ENCODE measurements at regions not wholly inside any gene's neighbourhood (a gene's known extent, or its start where the extent isn't known, plus 50 kb on each side); places are given as distances from the start of the nearest gene placed in this dataset.

DNA sequence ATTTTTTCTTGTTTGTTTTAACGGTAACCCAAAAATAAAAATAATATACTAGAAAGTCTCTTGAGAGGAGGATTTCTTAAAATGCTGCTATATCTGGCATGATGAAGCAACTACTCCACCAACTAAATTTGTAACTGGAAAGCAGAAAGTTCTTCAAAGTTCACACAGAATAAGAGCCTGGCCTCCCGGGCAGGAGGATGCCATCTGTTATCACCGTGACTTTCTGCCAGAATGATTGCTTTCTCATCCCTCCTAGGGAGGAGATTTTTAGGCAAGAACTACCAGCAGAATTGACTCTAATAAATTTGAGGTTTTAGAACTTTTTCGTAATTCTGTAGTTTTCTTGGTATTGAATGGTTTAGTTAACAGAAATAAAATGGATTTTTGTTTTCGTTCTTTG is 464.6 kb upstream of the ACTBL2 start:
- Histone ChIP-seq H3K4me3 (ENCODE audit: low read depth, low read length) (no peak overlapping the region), H3K27me3 (ENCODE audit: control insufficient read depth, insufficient read depth, low read length) (no peaks in the 10 kb centered on the region), H3K9me3 (ENCODE audit: control insufficient read depth, insufficient read depth, low read length) (no peaks in the 10 kb centered on the region), H3K27ac (ENCODE audit: low read depth, low read length) (no peak overlapping the region)
- DNase-seq (ENCODE audit: low read depth, low spot score) = no peak
- TF ChIP-seq, protein P1, sequence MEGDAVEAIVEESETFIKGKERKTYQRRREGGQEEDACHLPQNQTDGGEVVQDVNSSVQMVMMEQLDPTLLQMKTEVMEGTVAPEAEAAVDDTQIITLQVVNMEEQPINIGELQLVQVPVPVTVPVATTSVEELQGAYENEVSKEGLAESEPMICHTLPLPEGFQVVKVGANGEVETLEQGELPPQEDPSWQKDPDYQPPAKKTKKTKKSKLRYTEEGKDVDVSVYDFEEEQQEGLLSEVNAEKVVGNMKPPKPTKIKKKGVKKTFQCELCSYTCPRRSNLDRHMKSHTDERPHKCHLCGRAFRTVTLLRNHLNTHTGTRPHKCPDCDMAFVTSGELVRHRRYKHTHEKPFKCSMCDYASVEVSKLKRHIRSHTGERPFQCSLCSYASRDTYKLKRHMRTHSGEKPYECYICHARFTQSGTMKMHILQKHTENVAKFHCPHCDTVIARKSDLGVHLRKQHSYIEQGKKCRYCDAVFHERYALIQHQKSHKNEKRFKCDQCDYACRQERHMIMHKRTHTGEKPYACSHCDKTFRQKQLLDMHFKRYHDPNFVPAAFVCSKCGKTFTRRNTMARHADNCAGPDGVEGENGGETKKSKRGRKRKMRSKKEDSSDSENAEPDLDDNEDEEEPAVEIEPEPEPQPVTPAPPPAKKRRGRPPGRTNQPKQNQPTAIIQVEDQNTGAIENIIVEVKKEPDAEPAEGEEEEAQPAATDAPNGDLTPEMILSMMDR (IDR thresholded peaks at IDR 0.05; ENCODE audit: low read depth, low read length) = no peak
- CTCF ChIA-PET = no interaction called here
- POLR2A ChIA-PET = no interaction called here

DNA sequence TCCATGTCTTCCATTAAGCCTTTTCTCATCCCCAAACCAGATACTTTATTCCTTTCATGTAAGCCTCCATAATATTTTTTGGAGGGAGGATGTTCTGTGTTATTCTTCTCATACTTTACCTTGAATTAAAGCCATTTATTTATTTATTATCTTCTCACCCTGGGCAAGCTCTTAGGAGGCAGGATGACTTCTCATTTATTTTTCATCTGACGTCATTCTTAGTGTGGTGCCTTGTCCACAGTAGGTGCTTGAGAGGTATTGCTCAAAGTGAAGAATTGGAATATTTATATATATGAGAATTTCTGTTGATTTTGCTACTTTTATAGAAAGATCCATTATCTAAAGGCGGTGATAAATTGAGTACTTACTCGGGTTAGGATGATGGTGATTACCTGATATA is 458.3 kb upstream of the ACTBL2 start:
- POLR2A ChIA-PET = no interaction called here
- TF ChIP-seq, protein P1 (IDR thresholded peaks at IDR 0.05; ENCODE audit: low read depth, low read length) = no peak
- Histone ChIP-seq H3K27ac (ENCODE audit: low read depth, low read length) (no peak overlapping the region), H3K27me3 (ENCODE audit: control insufficient read depth, insufficient read depth, low read length) (no peaks in the 10 kb centered on the region), H3K4me3 (ENCODE audit: low read depth, low read length) (no peak overlapping the region), H3K9me3 (ENCODE audit: control insufficient read depth, insufficient read depth, low read length) (no peaks in the 10 kb centered on the region)
- CTCF ChIA-PET = no interaction called here
- DNase-seq (ENCODE audit: low read depth, low spot score) = no peak

DNA sequence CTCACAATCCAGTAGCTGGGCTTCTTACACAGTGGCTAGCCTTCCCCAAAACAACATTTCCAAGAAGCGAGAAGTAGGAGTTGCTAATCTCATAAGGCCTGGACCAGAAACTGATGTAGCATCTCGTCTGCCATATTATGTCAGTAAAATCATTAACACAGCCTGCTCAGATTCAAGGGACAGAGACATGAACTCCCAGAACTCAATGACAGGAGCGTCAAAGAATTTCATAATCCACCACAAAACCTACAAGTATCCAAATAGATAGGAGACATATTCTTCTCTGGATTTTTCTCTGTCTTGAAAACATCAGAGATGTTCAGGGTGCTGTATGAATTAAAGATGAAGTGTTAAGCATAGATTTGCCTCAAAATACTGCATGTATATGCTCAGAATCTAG is 457.6 kb upstream of the ACTBL2 start:
- ChIA-PET POLR2A (no interaction called here), CTCF (no interaction called here)
- TF ChIP-seq, protein P1 (IDR thresholded peaks at IDR 0.05; ENCODE audit: low read depth, low read length) = no peak
- Histone ChIP-seq H3K4me3 (ENCODE audit: low read depth, low read length) (no peak overlapping the region), H3K9me3 (ENCODE audit: control insufficient read depth, insufficient read depth, low read length) (no peaks in the 10 kb centered on the region), H3K27me3 (ENCODE audit: control insufficient read depth, insufficient read depth, low read length) (no peaks in the 10 kb centered on the region), H3K27ac (ENCODE audit: low read depth, low read length) (no peak overlapping the region)
- DNase-seq (ENCODE audit: low read depth, low spot score) = no peak

DNA sequence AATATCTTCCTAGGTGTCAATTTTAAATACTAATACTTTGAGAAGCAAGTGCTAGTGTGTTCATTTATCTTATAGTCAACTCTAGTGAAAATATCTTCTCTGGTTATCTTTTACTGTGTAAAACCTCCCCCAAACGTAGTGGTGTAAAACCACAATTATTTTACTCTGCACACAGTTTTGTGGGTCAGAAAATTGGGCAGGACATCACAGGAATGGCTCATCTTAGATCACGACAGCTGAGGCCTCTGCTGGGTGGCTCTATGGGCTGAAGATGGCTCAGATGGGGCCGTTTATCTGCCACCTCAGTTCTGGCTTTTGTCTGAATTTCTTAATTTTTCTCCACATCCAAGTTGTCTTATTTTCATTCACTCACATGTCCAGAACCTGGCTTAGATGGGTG is 457.2 kb upstream of the ACTBL2 start:
- no peak for DNase-seq (ENCODE audit: low read depth, low spot score)
- Histone ChIP-seq H3K27me3 (ENCODE audit: control insufficient read depth, insufficient read depth, low read length) (no peaks in the 10 kb centered on the region), H3K9me3 (ENCODE audit: control insufficient read depth, insufficient read depth, low read length) (no peaks in the 10 kb centered on the region), H3K27ac (ENCODE audit: low read depth, low read length) (no peak overlapping the region), H3K4me3 (ENCODE audit: low read depth, low read length) (no peak overlapping the region)
- CTCF ChIA-PET = interaction anchor here (0.5 kb wide), 1 partner anchor 538 kb away, joined by 3 read pairs; no protein-coding TSS in a partner anchor
- TF ChIP-seq, protein P1 (IDR thresholded peaks at IDR 0.05; ENCODE audit: low read depth, low read length) = no peak
- POLR2A ChIA-PET = no interaction called here

DNA sequence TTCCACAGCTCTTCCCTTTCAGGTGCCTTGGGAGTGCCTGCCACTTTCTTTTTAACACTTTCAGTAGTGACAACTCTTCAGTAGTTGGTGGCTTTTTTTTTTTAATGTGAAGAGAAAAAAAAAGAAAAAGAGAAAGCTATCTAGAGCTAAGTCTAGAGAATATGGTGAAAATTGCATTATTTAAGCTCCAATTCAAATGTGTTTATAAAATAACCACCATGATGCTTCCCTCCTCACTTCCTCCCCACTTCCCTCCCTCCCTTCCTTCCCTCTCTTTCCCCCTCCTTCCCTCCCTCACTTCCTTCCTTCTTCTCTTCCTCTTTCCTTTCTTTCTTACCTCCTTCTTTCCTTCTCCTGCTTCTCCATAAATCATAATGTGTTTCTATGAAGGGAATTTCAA is 456.7 kb upstream of the ACTBL2 start:
- TF ChIP-seq, protein P1 (IDR thresholded peaks at IDR 0.05; ENCODE audit: low read depth, low read length) = no peak
- CTCF ChIA-PET = interaction anchor here (0.5 to 0.7 kb wide), 2 partner anchors 9 to 538 kb away, joined by 3 read pairs; no protein-coding TSS in a partner anchor

More for the DNA sequence above, 456.7 kb upstream of the ACTBL2 start:
- POLR2A ChIA-PET = no interaction called here
- H3K4me3 ChIP-seq (ENCODE audit: low read depth, low read length) = no peak overlapping the region
- DNase-seq (ENCODE audit: low read depth, low spot score) = no peak
- H3K9me3 ChIP-seq (ENCODE audit: control insufficient read depth, insufficient read depth, low read length) = no peaks in the 10 kb centered on the region
- H3K27me3 ChIP-seq (ENCODE audit: control insufficient read depth, insufficient read depth, low read length) = no peaks in the 10 kb centered on the region
- no peak overlapping the region for H3K27ac ChIP-seq (ENCODE audit: low read depth, low read length)
